ENCODE measurements at regions not wholly inside any gene's neighbourhood (a gene's known extent, or its start where the extent isn't known, plus 50 kb on each side); places are given as distances from the start of the nearest gene placed in this dataset.

GRCh38 chr12:24707334-24707733 lies 241.6 kb downstream of the BCAT1 start:
- no peak for TF ChIP-seq ZNF263 (CRISPR knock-in tag; IDR thresholded peaks at IDR 0.05; ENCODE audit: low read depth)
- TF ChIP-seq, protein P1, sequence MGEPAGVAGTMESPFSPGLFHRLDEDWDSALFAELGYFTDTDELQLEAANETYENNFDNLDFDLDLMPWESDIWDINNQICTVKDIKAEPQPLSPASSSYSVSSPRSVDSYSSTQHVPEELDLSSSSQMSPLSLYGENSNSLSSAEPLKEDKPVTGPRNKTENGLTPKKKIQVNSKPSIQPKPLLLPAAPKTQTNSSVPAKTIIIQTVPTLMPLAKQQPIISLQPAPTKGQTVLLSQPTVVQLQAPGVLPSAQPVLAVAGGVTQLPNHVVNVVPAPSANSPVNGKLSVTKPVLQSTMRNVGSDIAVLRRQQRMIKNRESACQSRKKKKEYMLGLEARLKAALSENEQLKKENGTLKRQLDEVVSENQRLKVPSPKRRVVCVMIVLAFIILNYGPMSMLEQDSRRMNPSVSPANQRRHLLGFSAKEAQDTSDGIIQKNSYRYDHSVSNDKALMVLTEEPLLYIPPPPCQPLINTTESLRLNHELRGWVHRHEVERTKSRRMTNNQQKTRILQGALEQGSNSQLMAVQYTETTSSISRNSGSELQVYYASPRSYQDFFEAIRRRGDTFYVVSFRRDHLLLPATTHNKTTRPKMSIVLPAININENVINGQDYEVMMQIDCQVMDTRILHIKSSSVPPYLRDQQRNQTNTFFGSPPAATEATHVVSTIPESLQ (CRISPR knock-in tag; IDR thresholded peaks at IDR 0.05), result no peak
- TF ChIP-seq, protein P2, sequence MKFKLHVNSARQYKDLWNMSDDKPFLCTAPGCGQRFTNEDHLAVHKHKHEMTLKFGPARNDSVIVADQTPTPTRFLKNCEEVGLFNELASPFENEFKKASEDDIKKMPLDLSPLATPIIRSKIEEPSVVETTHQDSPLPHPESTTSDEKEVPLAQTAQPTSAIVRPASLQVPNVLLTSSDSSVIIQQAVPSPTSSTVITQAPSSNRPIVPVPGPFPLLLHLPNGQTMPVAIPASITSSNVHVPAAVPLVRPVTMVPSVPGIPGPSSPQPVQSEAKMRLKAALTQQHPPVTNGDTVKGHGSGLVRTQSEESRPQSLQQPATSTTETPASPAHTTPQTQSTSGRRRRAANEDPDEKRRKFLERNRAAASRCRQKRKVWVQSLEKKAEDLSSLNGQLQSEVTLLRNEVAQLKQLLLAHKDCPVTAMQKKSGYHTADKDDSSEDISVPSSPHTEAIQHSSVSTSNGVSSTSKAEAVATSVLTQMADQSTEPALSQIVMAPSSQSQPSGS (CRISPR knock-in tag; IDR thresholded peaks at IDR 0.05; ENCODE audit: borderline replicate concordance, low read depth), result no peak
- no peak for TF ChIP-seq ZNF232 (CRISPR knock-in tag; IDR thresholded peaks at IDR 0.05)
- no peak for TF ChIP-seq CREB1 (CRISPR knock-in tag; IDR thresholded peaks at IDR 0.05)
- TF ChIP-seq CTCF (IDR thresholded peaks at IDR 0.05), result no peak
- no peak for TF ChIP-seq ELF4 (CRISPR knock-in tag; IDR thresholded peaks at IDR 0.05; ENCODE audit: low read depth)
- TF ChIP-seq NR3C1 (CRISPR knock-in tag; conservative IDR thresholded peaks at IDR 0.05; ENCODE audit: low read depth), result no peak
- TF ChIP-seq JUN (CRISPR knock-in tag; IDR thresholded peaks at IDR 0.05), result no peak

Data from WTC11 (cell line).